Pancreas (tissue), 10 donors: ENCODE measurements at regions not wholly inside any gene's neighbourhood (a gene's known extent, or its start where the extent isn't known, plus 50 kb on each side); places are given as distances from the start of the nearest gene placed in this dataset.

Experiments used
- ATAC-seq, 4 donors: fragments of 200-7000 bp; cut with Tn5 transposase; one replicate each; pipeline versions ENCODE4 v1.8.0 to v1.9.1; 2020; ENCODE audit warnings: mild to moderate bottlenecking in 4 of 4, moderate library complexity in 4 of 4
- DNase-seq, 6 donors: peaks; one replicate each; pipeline ENCODE4 v3.0.0-alpha.2; 2020
- FAIRE-seq: peaks from 2 replicates; lab custom pipeline; 2012; peaks lifted over from hg19 to GRCh38; lab: Jason Lieb, UNC
- H3K27ac ChIP-seq, 4 donors: fragments of 200-600 bp; sonication (generic); 1 replicate in 3 of 4; 2 replicates in 1 of 4; pipeline versions ENCODE4 v1.5.0 to v1.8.0; 2020
- H3K27me3 ChIP-seq, 4 donors: fragments of 200-600 bp; one replicate each; pipeline ENCODE4 v1.8.0; 2021
- H3K36me3 ChIP-seq, 3 donors: fragments of 200-600 bp; sonication (generic) in 1 of 3; one replicate each; pipeline versions ENCODE4 v1.5.0 to v1.8.0; 2020 to 2021
- H3K4me1 ChIP-seq, 3 donors: fragments of 200-600 bp; one replicate each; pipeline ENCODE4 v1.8.0; 2021
- H3K4me3 ChIP-seq, 4 donors: fragments of 200-600 bp; sonication (generic) in 2 of 4; one replicate each; pipeline versions ENCODE4 v1.5.0 to v1.8.0; 2020 to 2021
- H3K9me3 ChIP-seq, 4 donors: fragments of 200-600 bp; one replicate each; pipeline ENCODE4 v1.8.0; 2021
- CTCF ChIP-seq, 4 donors: fragments of 200-600 bp; sonication (generic) in 3 of 4; IDR thresholded peaks; one replicate each; pipeline versions ENCODE4 v1.5.0 to v1.8.0; 2021; ENCODE audit warnings: antibody characterized with exemption in 4 of 4
- WGBS, 2 donors: extraction: QIAGEN DNeasy Blood & Tissue Kit; methylation state at CpG; one replicate each; pipeline ENCODE4 v1.1.7; 2013; 5-methylcytosine and 5-hydroxymethylcytosine counted together
- intact Hi-C, 3 donors: fragments of 100-400 bp; cut with DNase I; formaldehyde crosslinking; loops; one replicate each; pipeline versions ENCODE4 v1.11.1 to v1.14.2; 2022
- donor health status: healthy with polysubstance abuse.
- donor health status: DM: no; HTN: no; CAD: no; lungs with moderate emphysema.
- donor health status: DM: no; HTN: no; CAD: no.
- donor health status: control.
- donor health status: control.
- donor health status: Bipolar disorder and iron deficiency.
- donor health status: DM: yes; HTN: yes; CAD: no.
- donor health status: DM: no; HTN: no; CAD: no.
- donor health status: DM: no; HTN: no; CAD: no.
- donor health status: DM: yes; HTN: yes; CAD: no.

GRCh38 chr18:75521816-75522215, 94.3 kb upstream of the SMIM21 start:
- Histone ChIP-seq H3K36me3 (no peaks in the 10 kb centered on the region), H3K4me1 (no peaks in the 10 kb centered on the region), H3K27me3 (no peaks in the 10 kb centered on the region), H3K27ac (no peak overlapping the region), H3K4me3 (no peak overlapping the region), H3K9me3 (no peaks in the 10 kb centered on the region)
- no peak for TF ChIP-seq CTCF (IDR thresholded peaks at IDR 0.05)
- intact Hi-C loops: no loop called here
- ATAC-seq (no peak), DNase-seq (no peak), FAIRE-seq (no peak)
- whole genome bisulfite sequencing, 2 donors: 54 to 66% methylated on average over 12 of the region's 12 CpGs

- no peaks in the 10 kb centered on the region for H3K36me3 ChIP-seq
- H3K4me1 ChIP-seq: no peaks in the 10 kb centered on the region
- H3K9me3 ChIP-seq: no peaks in the 10 kb centered on the region
- ATAC-seq (no peak), DNase-seq (no peak), FAIRE-seq (no peak)
- no peak overlapping the region for H3K27ac ChIP-seq
- H3K27me3 ChIP-seq: no peaks in the 10 kb centered on the region
- no peak overlapping the region for H3K4me3 ChIP-seq
- WGBS, 2 donors: 76 to 89% methylated on average over 3 of the region's 3 CpGs
- intact Hi-C loops: no loop called here
- no peak for TF ChIP-seq CTCF (IDR thresholded peaks at IDR 0.05)
Observed at GRCh38 chr18:75518007-75518406, 90.5 kb upstream of the SMIM21 start.

GRCh38 chr18:75517286-75517685, 89.8 kb upstream of the SMIM21 start:
- TF ChIP-seq CTCF (IDR thresholded peaks at IDR 0.05): no peak
- no peak overlapping the region for H3K4me3 ChIP-seq
- no peak overlapping the region for H3K27ac ChIP-seq
- intact Hi-C loops: no loop called here
- FAIRE-seq (no peak), ATAC-seq (no peak), DNase-seq (no peak)
- no peaks in the 10 kb centered on the region for H3K36me3 ChIP-seq
- no peaks in the 10 kb centered on the region for H3K9me3 ChIP-seq
- 71 to 88% methylated on average over 3 of the region's 3 CpGs for WGBS, 2 donors
- no peaks in the 10 kb centered on the region for H3K27me3 ChIP-seq
- H3K4me1 ChIP-seq: no peaks in the 10 kb centered on the region

- DNase-seq (no peak), FAIRE-seq (no peak), ATAC-seq (no peak)
- Histone ChIP-seq H3K36me3 (no peaks in the 10 kb centered on the region), H3K9me3 (no peaks in the 10 kb centered on the region), H3K4me3 (no peak overlapping the region), H3K4me1 (no peaks in the 10 kb centered on the region), H3K27ac (no peak overlapping the region), H3K27me3 (no peaks in the 10 kb centered on the region)
- intact Hi-C loops: no loop called here
- WGBS, 2 donors: 82 to 87% methylated on average over 5 of the region's 5 CpGs
- TF ChIP-seq CTCF (IDR thresholded peaks at IDR 0.05): no peak
Observed at GRCh38 chr18:75507636-75508035, 80.1 kb upstream of the SMIM21 start.

- ATAC-seq (no peak), DNase-seq (no peak), FAIRE-seq (no peak)
- Histone ChIP-seq H3K27ac (no peak overlapping the region), H3K36me3 (no peaks in the 10 kb centered on the region), H3K4me1 (no peaks in the 10 kb centered on the region), H3K4me3 (no peak overlapping the region), H3K27me3 (no peaks in the 10 kb centered on the region), H3K9me3 (no peaks in the 10 kb centered on the region)
- TF ChIP-seq CTCF (IDR thresholded peaks at IDR 0.05): no peak
- intact Hi-C loops: no loop called here
- WGBS, 2 donors: 81 to 82% methylated on average over 7 of the region's 7 CpGs
Observed at GRCh38 chr18:75506913-75507312, 79.4 kb upstream of the SMIM21 start.
